ENCODE measurements at regions not wholly inside any gene's neighbourhood (a gene's known extent, or its start where the extent isn't known, plus 50 kb on each side); places are given as distances from the start of the nearest gene placed in this dataset.
A peak's percentile ranks its signal among the peaks of the same experiment; 100 is the strongest.

GRCh38 chr6:44646355-44646754, 258.8 kb downstream of the CDC5L start:
- Histone ChIP-seq H3K9me3 (ENCODE audit: control insufficient read depth in 2 of 2, low read length in 2 of 2) (no peaks in the 10 kb centered on the region), H3K27me3 (ENCODE audit: control insufficient read depth, insufficient read depth, low read length) (no peaks in the 10 kb centered on the region), H3K36me3 (ENCODE audit: control insufficient read depth, insufficient read depth, low read length) (no peaks in the 10 kb centered on the region), H3K4me1 (ENCODE audit: control insufficient read depth, insufficient read depth, low read length, poor library complexity, severe bottlenecking) (no peaks in the 10 kb centered on the region), H3K27ac (ENCODE audit: insufficient read depth, low read length, poor library complexity, severe bottlenecking) (no peak overlapping the region), H3K4me3 (ENCODE audit: low read depth, low read length) (no peak overlapping the region)
- DNase-seq (no peak), ATAC-seq (ENCODE audit: low read depth in 2 of 2) (no peak)
- peaks cover 0 to 2% (median 0%) of the 10 kb centered on the region in 7 donors for H3K9me3 Mint-ChIP-seq
- H3K4me1 Mint-ChIP-seq, result peaks cover 0 to 10% (median 3%) of the 10 kb centered on the region in 4 donors
- H3K27me3 Mint-ChIP-seq, result no peaks in the 10 kb centered on the region
- no peaks in the 10 kb centered on the region for H3K36me3 Mint-ChIP-seq
- H3K27ac Mint-ChIP-seq, result no peak overlapping the region
- no peak overlapping the region for H3K4me3 Mint-ChIP-seq

DNA sequence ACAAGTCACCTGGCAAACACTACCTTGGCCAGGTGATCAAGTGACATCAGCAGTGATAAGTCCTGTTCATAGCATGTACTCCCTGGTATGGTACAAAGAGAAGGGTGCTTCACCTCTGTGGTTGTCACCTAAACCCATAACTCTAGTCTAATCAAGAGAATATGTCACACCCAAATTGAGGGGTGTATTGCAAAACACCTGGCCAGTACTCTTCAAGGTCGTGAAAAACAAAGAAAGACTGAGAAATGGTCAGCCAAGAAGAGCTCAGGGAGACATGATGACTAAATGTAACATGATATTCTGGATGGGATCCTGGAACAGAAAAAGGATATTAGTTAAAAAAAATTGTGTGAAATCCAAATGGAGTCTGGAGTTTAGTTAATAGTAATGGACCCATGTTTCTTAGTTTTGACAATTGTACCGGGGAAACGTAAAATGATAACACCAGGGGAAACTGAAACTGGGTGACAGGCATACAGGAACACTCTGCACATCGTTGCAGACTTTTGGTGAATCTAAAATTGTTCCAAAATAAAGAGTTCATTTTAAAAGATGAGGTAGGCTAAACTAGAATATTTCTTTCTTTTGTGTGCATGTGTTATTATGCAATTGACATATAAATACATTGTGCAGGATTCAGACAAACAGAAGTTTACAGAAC, 262.0 kb downstream of the CDC5L start:
- H3K36me3 Mint-ChIP-seq, result no peaks in the 10 kb centered on the region
- no peaks in the 10 kb centered on the region for H3K9me3 ChIP-seq (ENCODE audit: control insufficient read depth in 2 of 2, low read length in 2 of 2)
- ATAC-seq (ENCODE audit: low read depth in 2 of 2), result no peak
- peaks cover 0 to 2% (median 0%) of the 10 kb centered on the region in 7 donors for H3K9me3 Mint-ChIP-seq
- peaks cover 13% of the 10 kb centered on the region for H3K27me3 Mint-ChIP-seq
- no peak overlapping the region for H3K4me3 Mint-ChIP-seq
- H3K27me3 ChIP-seq (ENCODE audit: control insufficient read depth, insufficient read depth, low read length), result peaks cover 2% of the 10 kb centered on the region
- DNase-seq, result peak in 1 of 3 donors; percentile 14
- no peaks in the 10 kb centered on the region for H3K4me1 ChIP-seq (ENCODE audit: control insufficient read depth, insufficient read depth, low read length, poor library complexity, severe bottlenecking)
- no peak overlapping the region for H3K27ac Mint-ChIP-seq
- peak overlapping the region; percentile 38 for H3K4me3 ChIP-seq (ENCODE audit: low read depth, low read length)
- no peaks in the 10 kb centered on the region for H3K36me3 ChIP-seq (ENCODE audit: control insufficient read depth, insufficient read depth, low read length)
- H3K27ac ChIP-seq (ENCODE audit: insufficient read depth, low read length, poor library complexity, severe bottlenecking), result no peak overlapping the region
- peaks cover 0 to 10% (median 3%) of the 10 kb centered on the region in 4 donors for H3K4me1 Mint-ChIP-seq

DNA sequence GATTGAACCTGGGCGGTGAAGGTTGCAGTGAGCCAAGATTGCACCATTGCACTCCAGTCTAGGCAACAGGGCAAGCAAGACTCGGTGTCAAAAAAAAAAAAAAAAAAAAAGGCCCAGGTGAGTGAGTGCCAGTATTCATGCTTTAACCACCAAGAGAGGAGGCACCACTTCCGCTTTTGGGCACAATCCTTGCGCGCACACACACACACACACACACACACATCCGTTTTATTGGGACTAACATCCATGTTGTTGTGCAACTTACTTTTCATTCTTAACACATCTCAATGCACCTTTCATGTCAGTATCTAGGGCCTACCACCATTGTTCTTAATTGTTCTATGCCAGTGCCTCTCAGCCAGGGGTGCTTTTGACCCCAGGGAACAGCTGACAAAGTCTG, 263.0 kb downstream of the CDC5L start:
- Histone ChIP-seq H3K27ac (ENCODE audit: insufficient read depth, low read length, poor library complexity, severe bottlenecking) (no peak overlapping the region), H3K36me3 (ENCODE audit: control insufficient read depth, insufficient read depth, low read length) (no peaks in the 10 kb centered on the region), H3K4me1 (ENCODE audit: control insufficient read depth, insufficient read depth, low read length, poor library complexity, severe bottlenecking) (no peaks in the 10 kb centered on the region), H3K27me3 (ENCODE audit: control insufficient read depth, insufficient read depth, low read length) (peaks cover 2% of the 10 kb centered on the region), H3K4me3 (ENCODE audit: low read depth, low read length) (no peak overlapping the region), H3K9me3 (ENCODE audit: control insufficient read depth in 2 of 2, low read length in 2 of 2) (no peaks in the 10 kb centered on the region)
- Mint-ChIP-seq H3K27me3 (peaks cover 19% of the 10 kb centered on the region), H3K9me3 (peaks cover 0 to 2% (median 0%) of the 10 kb centered on the region in 7 donors), H3K4me3 (no peak overlapping the region), H3K4me1 (peaks cover 0 to 14% (median 7%) of the 10 kb centered on the region in 4 donors), H3K27ac (no peak overlapping the region), H3K36me3 (no peaks in the 10 kb centered on the region)
- ATAC-seq (ENCODE audit: low read depth in 2 of 2) (no peak), DNase-seq (no peak)

GRCh38 chr6:44650947-44651346, 263.4 kb downstream of the CDC5L start:
- peaks cover 21% of the 10 kb centered on the region for H3K27me3 Mint-ChIP-seq
- peaks cover 0 to 2% (median 0%) of the 10 kb centered on the region in 7 donors for H3K9me3 Mint-ChIP-seq
- peaks cover 2% of the 10 kb centered on the region for H3K27me3 ChIP-seq (ENCODE audit: control insufficient read depth, insufficient read depth, low read length)
- no peaks in the 10 kb centered on the region for H3K36me3 Mint-ChIP-seq
- H3K4me1 ChIP-seq (ENCODE audit: control insufficient read depth, insufficient read depth, low read length, poor library complexity, severe bottlenecking), result no peaks in the 10 kb centered on the region
- H3K4me3 ChIP-seq (ENCODE audit: low read depth, low read length), result no peak overlapping the region
- H3K36me3 ChIP-seq (ENCODE audit: control insufficient read depth, insufficient read depth, low read length), result no peaks in the 10 kb centered on the region
- no peaks in the 10 kb centered on the region for H3K9me3 ChIP-seq (ENCODE audit: control insufficient read depth in 2 of 2, low read length in 2 of 2)
- H3K27ac ChIP-seq (ENCODE audit: insufficient read depth, low read length, poor library complexity, severe bottlenecking), result no peak overlapping the region
- H3K4me3 Mint-ChIP-seq, result no peak overlapping the region
- H3K27ac Mint-ChIP-seq, result no peak overlapping the region
- DNase-seq, result no peak
- no peak for ATAC-seq (ENCODE audit: low read depth in 2 of 2)
- peaks cover 0 to 16% (median 8%) of the 10 kb centered on the region in 4 donors for H3K4me1 Mint-ChIP-seq

GRCh38 chr6:44651604-44652003, 264.1 kb downstream of the CDC5L start:
- Mint-ChIP-seq H3K36me3 (no peaks in the 10 kb centered on the region), H3K27me3 (peaks cover 21% of the 10 kb centered on the region), H3K9me3 (peaks cover 0 to 2% (median 0%) of the 10 kb centered on the region in 7 donors), H3K27ac (no peak overlapping the region), H3K4me1 (peaks cover 0 to 16% (median 8%) of the 10 kb centered on the region in 4 donors), H3K4me3 (no peak overlapping the region)
- DNase-seq (no peak), ATAC-seq (ENCODE audit: low read depth in 2 of 2) (no peak)
- no peak overlapping the region for H3K27ac ChIP-seq (ENCODE audit: insufficient read depth, low read length, poor library complexity, severe bottlenecking)
- no peaks in the 10 kb centered on the region for H3K9me3 ChIP-seq (ENCODE audit: control insufficient read depth in 2 of 2, low read length in 2 of 2)
- no peaks in the 10 kb centered on the region for H3K4me1 ChIP-seq (ENCODE audit: control insufficient read depth, insufficient read depth, low read length, poor library complexity, severe bottlenecking)
- H3K27me3 ChIP-seq (ENCODE audit: control insufficient read depth, insufficient read depth, low read length), result peaks cover 2% of the 10 kb centered on the region
- H3K36me3 ChIP-seq (ENCODE audit: control insufficient read depth, insufficient read depth, low read length), result no peaks in the 10 kb centered on the region
- H3K4me3 ChIP-seq (ENCODE audit: low read depth, low read length), result no peak overlapping the region

DNA sequence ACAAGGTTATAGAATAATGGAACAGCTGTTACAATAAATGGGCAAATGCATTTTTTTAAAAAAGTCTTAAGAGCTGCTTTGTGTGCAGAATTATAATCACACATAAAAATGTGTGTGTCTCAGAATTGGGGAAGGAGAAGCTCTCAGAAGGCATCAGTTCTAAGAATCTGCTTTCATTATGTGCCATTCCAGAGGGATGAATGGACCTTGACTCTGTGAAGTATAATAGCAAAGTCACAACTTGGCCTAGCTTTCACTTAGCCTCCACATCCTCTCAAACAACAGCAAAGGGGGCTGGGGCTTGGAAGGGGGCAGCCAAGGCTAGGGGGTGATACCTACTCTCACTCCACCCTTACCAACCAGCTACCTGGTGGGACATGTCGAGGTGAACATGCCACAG, 265.0 kb downstream of the CDC5L start:
- H3K36me3 Mint-ChIP-seq, result no peaks in the 10 kb centered on the region
- peaks cover 0 to 16% (median 8%) of the 10 kb centered on the region in 4 donors for H3K4me1 Mint-ChIP-seq
- ATAC-seq (ENCODE audit: low read depth in 2 of 2), result no peak
- Histone ChIP-seq H3K27me3 (ENCODE audit: control insufficient read depth, insufficient read depth, low read length) (peaks cover 2% of the 10 kb centered on the region), H3K9me3 (ENCODE audit: control insufficient read depth in 2 of 2, low read length in 2 of 2) (no peaks in the 10 kb centered on the region), H3K36me3 (ENCODE audit: control insufficient read depth, insufficient read depth, low read length) (no peaks in the 10 kb centered on the region), H3K27ac (ENCODE audit: insufficient read depth, low read length, poor library complexity, severe bottlenecking) (no peak overlapping the region), H3K4me1 (ENCODE audit: control insufficient read depth, insufficient read depth, low read length, poor library complexity, severe bottlenecking) (no peaks in the 10 kb centered on the region), H3K4me3 (ENCODE audit: low read depth, low read length) (no peak overlapping the region)
- no peak overlapping the region for H3K27ac Mint-ChIP-seq
- H3K4me3 Mint-ChIP-seq, result no peak overlapping the region
- H3K27me3 Mint-ChIP-seq, result peaks cover 28% of the 10 kb centered on the region
- no peak for DNase-seq
- H3K9me3 Mint-ChIP-seq, result peaks cover 0 to 2% (median 0%) of the 10 kb centered on the region in 7 donors

GRCh38 chr6:44653091-44653490, 265.6 kb downstream of the CDC5L start:
- no peak for ATAC-seq (ENCODE audit: low read depth in 2 of 2)
- Mint-ChIP-seq H3K27me3 (peaks cover 28% of the 10 kb centered on the region), H3K36me3 (no peaks in the 10 kb centered on the region), H3K4me1 (peaks cover 0 to 16% (median 8%) of the 10 kb centered on the region in 4 donors), H3K9me3 (peaks cover 0 to 2% (median 0%) of the 10 kb centered on the region in 7 donors), H3K4me3 (no peak overlapping the region), H3K27ac (no peak overlapping the region)
- Histone ChIP-seq H3K36me3 (ENCODE audit: control insufficient read depth, insufficient read depth, low read length) (no peaks in the 10 kb centered on the region), H3K4me3 (ENCODE audit: low read depth, low read length) (no peak overlapping the region), H3K27ac (ENCODE audit: insufficient read depth, low read length, poor library complexity, severe bottlenecking) (no peak overlapping the region), H3K9me3 (ENCODE audit: control insufficient read depth in 2 of 2, low read length in 2 of 2) (no peaks in the 10 kb centered on the region), H3K4me1 (ENCODE audit: control insufficient read depth, insufficient read depth, low read length, poor library complexity, severe bottlenecking) (no peaks in the 10 kb centered on the region), H3K27me3 (ENCODE audit: control insufficient read depth, insufficient read depth, low read length) (peaks cover 2% of the 10 kb centered on the region)
- no peak for DNase-seq

GRCh38 chr6:44653761-44654218, 266.3 kb downstream of the CDC5L start:
- no peaks in the 10 kb centered on the region for H3K36me3 Mint-ChIP-seq
- Histone ChIP-seq H3K9me3 (ENCODE audit: control insufficient read depth in 2 of 2, low read length in 2 of 2) (no peaks in the 10 kb centered on the region), H3K4me1 (ENCODE audit: control insufficient read depth, insufficient read depth, low read length, poor library complexity, severe bottlenecking) (no peaks in the 10 kb centered on the region), H3K4me3 (ENCODE audit: low read depth, low read length) (no peak overlapping the region), H3K27ac (ENCODE audit: insufficient read depth, low read length, poor library complexity, severe bottlenecking) (no peak overlapping the region), H3K27me3 (ENCODE audit: control insufficient read depth, insufficient read depth, low read length) (peaks cover 2% of the 10 kb centered on the region), H3K36me3 (ENCODE audit: control insufficient read depth, insufficient read depth, low read length) (no peaks in the 10 kb centered on the region)
- DNase-seq (no peak), ATAC-seq (ENCODE audit: low read depth in 2 of 2) (no peak)
- no peak overlapping the region for H3K27ac Mint-ChIP-seq
- peaks cover 32% of the 10 kb centered on the region for H3K27me3 Mint-ChIP-seq
- peaks cover 0 to 14% (median 8%) of the 10 kb centered on the region in 4 donors for H3K4me1 Mint-ChIP-seq
- peaks cover 0 to 4% (median 1%) of the 10 kb centered on the region in 7 donors for H3K9me3 Mint-ChIP-seq
- H3K4me3 Mint-ChIP-seq, result no peak overlapping the region

All from CD4-positive, CD25-positive, alpha-beta regulatory T cell (primary cell).